ENCODE measurements at regions not wholly inside any gene's neighbourhood (a gene's known extent, or its start where the extent isn't known, plus 50 kb on each side); places are given as distances from the start of the nearest gene placed in this dataset.

GRCh38 chr2:176746411-176746810 is 466.2 kb upstream of the HNRNPA3 start:
- TF ChIP-seq FOXM1 (IDR thresholded peaks at IDR 0.05; ENCODE audit: borderline replicate concordance, low read depth) (no peak), YY1 (IDR thresholded peaks at IDR 0.05; ENCODE audit: low read depth) (no peak), CREB1 (IDR thresholded peaks at IDR 0.05; ENCODE audit: low read depth) (no peak), RAD21 (IDR thresholded peaks at IDR 0.05; ENCODE audit: low read depth) (no peak)
